ENCODE measurements at regions not wholly inside any gene's neighbourhood (a gene's known extent, or its start where the extent isn't known, plus 50 kb on each side); places are given as distances from the start of the nearest gene placed in this dataset.
"Not testable (repeated sequence)": the region's sequence is repeated elsewhere in the genome, so short reads cannot be mapped to it uniquely, and the experiment has no call there.

- Histone ChIP-seq H3K79me2 (no peaks in the 10 kb centered on the region), H3K4me3 (no peak overlapping the region), H3K4me1 (ENCODE audit: insufficient read depth) (no peaks in the 10 kb centered on the region), H4K20me1 (ENCODE audit: insufficient read depth, poor library complexity, severe bottlenecking) (no peaks in the 10 kb centered on the region), H3K36me3 (replicated peaks; ENCODE audit: insufficient read depth, low read depth) (no peaks in the 10 kb centered on the region), H3K27ac (no peak overlapping the region), H3K9me2 (replicated peaks; ENCODE audit: insufficient read depth) (no peaks in the 10 kb centered on the region), H3K27me3 (no peaks in the 10 kb centered on the region), H3K4me2 (no peak overlapping the region), H3K9me3 (ENCODE audit: low read depth) (no peaks in the 10 kb centered on the region), H2AFZ (no peak overlapping the region)
- no peak for DNase-seq (ENCODE audit: low spot score)
- TF ChIP-seq CTCF (IDR thresholded peaks at IDR 0.05; ENCODE audit: poor library complexity) (no peak), EZH2phosphoT487 (IDR thresholded peaks at IDR 0.05; ENCODE audit: low read depth, severe bottlenecking, unreplicated experiment) (no peak), EZH2 (IDR thresholded peaks at IDR 0.05; ENCODE audit: borderline replicate concordance) (no peak)
- 90% methylated on average over 10 of the region's 10 CpGs for WGBS (ENCODE audit: low lambda C conversion rate, missing lambda C conversion rate)
Observed at GRCh38 chr4:115950806-115951205, 837.4 kb upstream of the NDST4 start.

DNA sequence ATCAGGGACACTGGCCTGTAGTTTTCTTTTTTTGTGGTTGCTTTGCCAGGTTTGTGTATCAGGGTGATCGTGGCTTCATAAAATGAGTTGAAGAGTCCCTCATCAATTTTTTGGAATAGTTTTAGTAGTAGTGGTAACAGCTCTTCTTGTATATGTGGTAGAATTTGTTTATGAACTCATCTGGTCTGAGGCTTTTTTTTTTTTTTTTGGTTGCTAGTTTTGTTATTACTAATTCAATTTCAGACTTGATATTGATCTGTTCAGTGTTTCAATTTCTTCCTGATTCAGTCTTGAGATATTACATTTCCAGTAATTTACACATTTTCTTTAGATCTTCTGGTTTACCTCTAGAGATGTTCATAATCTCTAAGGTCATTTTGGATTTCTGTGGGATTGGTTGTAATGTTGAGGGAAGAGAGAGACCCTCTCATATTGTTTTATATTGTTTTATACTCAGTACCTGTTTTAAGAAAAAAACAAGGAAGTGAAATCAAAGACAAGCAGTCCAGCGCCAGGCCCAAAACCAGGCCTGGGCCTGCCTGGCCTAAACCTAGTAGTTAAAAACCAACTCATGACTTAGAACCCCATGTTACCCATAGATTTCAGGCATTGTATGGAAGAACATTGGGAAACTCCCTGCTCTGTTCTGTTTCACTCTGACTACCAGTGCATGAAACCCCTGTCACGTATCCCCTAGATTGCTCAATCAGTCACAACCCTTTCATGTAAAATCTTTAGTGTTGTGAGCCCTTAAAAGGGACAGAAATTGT, 836.7 kb upstream of the NDST4 start:
- H3K27ac ChIP-seq; H3K9me3 ChIP-seq (ENCODE audit: low read depth); H3K9me2 ChIP-seq (replicated peaks; ENCODE audit: insufficient read depth); H3K4me3 ChIP-seq; H3K27me3 ChIP-seq; H3K4me1 ChIP-seq (ENCODE audit: insufficient read depth); H2AFZ ChIP-seq; H4K20me1 ChIP-seq (ENCODE audit: insufficient read depth, poor library complexity, severe bottlenecking); DNase-seq (ENCODE audit: low spot score); H3K36me3 ChIP-seq (replicated peaks; ENCODE audit: insufficient read depth, low read depth); H3K79me2 ChIP-seq; H3K4me2 ChIP-seq: not testable (repeated sequence)
- 95% methylated on average over 3 of the region's 3 CpGs for WGBS (ENCODE audit: low lambda C conversion rate, missing lambda C conversion rate)

- H3K27ac ChIP-seq = no peak overlapping the region
- H3K9me3 ChIP-seq (ENCODE audit: low read depth) = no peaks in the 10 kb centered on the region
- WGBS (ENCODE audit: low lambda C conversion rate, missing lambda C conversion rate) = 83% methylated on average over 3 of the region's 3 CpGs
- no peaks in the 10 kb centered on the region for H4K20me1 ChIP-seq (ENCODE audit: insufficient read depth, poor library complexity, severe bottlenecking)
- H3K4me1 ChIP-seq (ENCODE audit: insufficient read depth) = no peaks in the 10 kb centered on the region
- DNase-seq (ENCODE audit: low spot score) = no peak
- H3K79me2 ChIP-seq = no peaks in the 10 kb centered on the region
- no peak overlapping the region for H3K4me2 ChIP-seq
- H3K9me2 ChIP-seq (replicated peaks; ENCODE audit: insufficient read depth) = no peaks in the 10 kb centered on the region
- H2AFZ ChIP-seq = no peak overlapping the region
- H3K36me3 ChIP-seq (replicated peaks; ENCODE audit: insufficient read depth, low read depth) = no peaks in the 10 kb centered on the region
- no peaks in the 10 kb centered on the region for H3K27me3 ChIP-seq
- TF ChIP-seq EZH2 (IDR thresholded peaks at IDR 0.05; ENCODE audit: borderline replicate concordance) = no peak
- TF ChIP-seq CTCF (IDR thresholded peaks at IDR 0.05; ENCODE audit: poor library complexity) = no peak
- TF ChIP-seq EZH2phosphoT487 (IDR thresholded peaks at IDR 0.05; ENCODE audit: low read depth, severe bottlenecking, unreplicated experiment) = no peak
- H3K4me3 ChIP-seq = no peak overlapping the region
Observed at GRCh38 chr4:115945026-115945425, 831.6 kb upstream of the NDST4 start.

- no peaks in the 10 kb centered on the region for H3K79me2 ChIP-seq
- H3K9me3 ChIP-seq (ENCODE audit: low read depth) = no peaks in the 10 kb centered on the region
- TF ChIP-seq EZH2phosphoT487 (IDR thresholded peaks at IDR 0.05; ENCODE audit: low read depth, severe bottlenecking, unreplicated experiment) (no peak), CTCF (IDR thresholded peaks at IDR 0.05; ENCODE audit: poor library complexity) (no peak), EZH2 (IDR thresholded peaks at IDR 0.05; ENCODE audit: borderline replicate concordance) (no peak)
- no peaks in the 10 kb centered on the region for H3K4me1 ChIP-seq (ENCODE audit: insufficient read depth)
- no peaks in the 10 kb centered on the region for H3K9me2 ChIP-seq (replicated peaks; ENCODE audit: insufficient read depth)
- DNase-seq (ENCODE audit: low spot score) = no peak
- H4K20me1 ChIP-seq (ENCODE audit: insufficient read depth, poor library complexity, severe bottlenecking) = no peaks in the 10 kb centered on the region
- no peak overlapping the region for H3K27ac ChIP-seq
- no peaks in the 10 kb centered on the region for H3K36me3 ChIP-seq (replicated peaks; ENCODE audit: insufficient read depth, low read depth)
- H2AFZ ChIP-seq = no peak overlapping the region
- no peak overlapping the region for H3K4me2 ChIP-seq
- 88% methylated on average over 5 of the region's 5 CpGs for WGBS (ENCODE audit: low lambda C conversion rate, missing lambda C conversion rate)
- H3K27me3 ChIP-seq = no peaks in the 10 kb centered on the region
- H3K4me3 ChIP-seq = no peak overlapping the region
Observed at GRCh38 chr4:115944146-115944905, 830.9 kb upstream of the NDST4 start.

All from hepatocyte (in vitro differentiated cells).